Right lobe of liver (tissue), 4 donors: ENCODE measurements at regions not wholly inside any gene's neighbourhood (a gene's known extent, or its start where the extent isn't known, plus 50 kb on each side); places are given as distances from the start of the nearest gene placed in this dataset.

Experiments used
- CTCF ChIP-seq, 4 donors: fragments of 200-600 bp in 3 of 4; fragments of 450-650 bp in 1 of 4; IDR thresholded peaks; one replicate each; pipeline versions ENCODE4 v1.5.1 to v1.8.0; 2016 to 2022; ENCODE audit warnings: antibody characterized with exemption in 4 of 4, mild to moderate bottlenecking in 2 of 4
- POLR2A ChIP-seq: fragments of 450-650 bp; IDR thresholded peaks from one replicate; pipeline ENCODE4 v1.6.1; 2017; ENCODE audit warnings: antibody characterized with exemption, mild to moderate bottlenecking
- donor health status: DM: no; HTN: no; CAD: no.
- donor health status: DM: no; HTN: no; CAD: no.
- donor health status: DM: no; HTN: yes; CAD: no.

GRCh38 chr9:107180206-107180605, 102.9 kb upstream of the RAD23B start:
- TF ChIP-seq CTCF (IDR thresholded peaks at IDR 0.05) (no peak), POLR2A (peak; percentile 22)
